HS-27A (cell line): ENCODE measurements at regions not wholly inside any gene's neighbourhood (a gene's known extent, or its start where the extent isn't known, plus 50 kb on each side); places are given as distances from the start of the nearest gene placed in this dataset.

Experiments used
- DNase-seq: peaks from one replicate; pipeline ENCODE4 v3.0.0-alpha.2; 2012; ENCODE audit warnings: low read depth, missing footprints

- DNase-seq = no peak
Observed at GRCh38 chr5:71865665-71866320, 146.7 kb downstream of the CARTPT start.

- no peak for DNase-seq
Observed at GRCh38 chr5:71872311-71872864, 153.3 kb downstream of the CARTPT start.

GRCh38 chr5:71873191-71873591 lies 154.1 kb downstream of the CARTPT start:
- DNase-seq = no peak

- no peak for DNase-seq
Observed at GRCh38 chr5:71874521-71874920, 155.4 kb downstream of the CARTPT start.

- no peak for DNase-seq
Observed at GRCh38 chr5:71877511-71877910, 158.4 kb downstream of the CARTPT start.

- DNase-seq = no peak
Observed at GRCh38 chr5:71880536-71880935, 161.5 kb downstream of the CARTPT start.

GRCh38 chr5:71882826-71883741 lies 164.0 kb downstream of the CARTPT start:
- DNase-seq = no peak

GRCh38 chr5:71883742-71884103 lies 164.6 kb downstream of the CARTPT start:
- DNase-seq = no peak

GRCh38 chr5:71884926-71885325 lies 165.9 kb downstream of the CARTPT start:
- no peak for DNase-seq

GRCh38 chr5:71886406-71886805 lies 167.3 kb downstream of the CARTPT start:
- DNase-seq = no peak

- no peak for DNase-seq
Observed at GRCh38 chr5:71887680-71888079, 168.6 kb downstream of the CARTPT start.

GRCh38 chr5:71891406-71891805 lies 172.3 kb downstream of the CARTPT start:
- no peak for DNase-seq

- no peak for DNase-seq
Observed at GRCh38 chr5:71891856-71892255, 172.8 kb downstream of the CARTPT start.

GRCh38 chr5:71892641-71893365 lies 173.7 kb downstream of the CARTPT start:
- DNase-seq = no peak

GRCh38 chr5:71893451-71893850 lies 174.4 kb downstream of the CARTPT start:
- DNase-seq = no peak

- no peak for DNase-seq
Observed at GRCh38 chr5:71894091-71894490, 175.0 kb downstream of the CARTPT start.

GRCh38 chr5:71895546-71895945 lies 176.5 kb downstream of the CARTPT start:
- no peak for DNase-seq

GRCh38 chr5:71899865-71900342 lies 180.8 kb downstream of the CARTPT start:
- no peak for DNase-seq

- no peak for DNase-seq
Observed at GRCh38 chr5:71903808-71904207, 184.7 kb downstream of the CARTPT start.

GRCh38 chr5:71904852-71905251 lies 185.8 kb downstream of the CARTPT start:
- DNase-seq = no peak

GRCh38 chr5:71905834-71906711 lies 187.0 kb downstream of the CARTPT start:
- DNase-seq = no peak
